SK-N-SH (cell line): ENCODE measurements at regions not wholly inside any gene's neighbourhood (a gene's known extent, or its start where the extent isn't known, plus 50 kb on each side); places are given as distances from the start of the nearest gene placed in this dataset.

ENCODE experiments used
- CTCF ChIA-PET: fragments of 300-600, 350-600 bp; formaldehyde crosslinking; extraction: SDS; loops from one replicate; lab custom pipeline; 2021; lab: Yijun Ruan, JAX
- POLR2A ChIA-PET: fragments of 350-600 bp; sonication (Branson Sonifier 250); formaldehyde crosslinking; extraction: SDS; loops from one replicate; lab custom pipeline; 2020; ENCODE audit warnings: antibody characterized with exemption, inconsistent platforms; lab: Yijun Ruan, JAX
- DNase-seq: peaks from one replicate; pipeline ENCODE4 v3.0.0; 2012
- H2AFZ ChIP-seq: fragments of 200-600 bp; sonication (generic); 2 replicates; pipeline ENCODE4 v1.8.1; 2016; ENCODE audit warnings: antibody characterized with exemption, mild to moderate bottlenecking, low read depth
- H3F3A ChIP-seq: fragments of 200-600 bp; sonication (generic); replicated peaks from 2 replicates; pipeline ENCODE3; 2016; ENCODE audit warnings: antibody characterized with exemption, mild to moderate bottlenecking; ENCODE audit not compliant: insufficient read depth
- H3K27ac ChIP-seq, 2 experiments: fragments of 200-500 bp in 1 of 2; fragments of 200-600 bp in 1 of 2; sonication (Bioruptor generic) in 1 of 2; sonication (generic), shearing (Covaris generic) in 1 of 2; 2 replicates each; pipeline versions ENCODE4 v1.5.1 to v1.6.1; 2014 to 2016; ENCODE audit warnings: low read depth in 2 of 2, inconsistent platforms in 1 of 2, low read length in 1 of 2, mild to moderate bottlenecking in 1 of 2, mixed read lengths in 1 of 2
- H3K27me3 ChIP-seq: fragments of 200-600 bp; sonication (generic), shearing (Covaris generic); 2 replicates; pipeline ENCODE4 v1.6.1; 2016; ENCODE audit warnings: mixed run types; ENCODE audit not compliant: insufficient read depth
- H3K36me3 ChIP-seq, 2 experiments: fragments of 200-500 bp in 1 of 2; fragments of 200-600 bp in 1 of 2; sonication (Bioruptor generic) in 1 of 2; sonication (generic) in 1 of 2; replicated peaks in 1 of 2; 2 replicates each; pipeline versions ENCODE3 to v1.5.1; 2014 to 2016; ENCODE audit warnings: low read length in 1 of 2, mild to moderate bottlenecking in 1 of 2; ENCODE audit not compliant: insufficient read depth in 2 of 2, control insufficient read depth in 1 of 2
- H3K4me1 ChIP-seq, 2 experiments: fragments of 200-500 bp in 1 of 2; fragments of 200-600 bp in 1 of 2; sonication (Bioruptor generic) in 1 of 2; sonication (generic), shearing (Covaris generic) in 1 of 2; 2 replicates each; pipeline versions ENCODE4 v1.5.1 to v1.6.1; 2014 to 2016; ENCODE audit warnings: low read depth in 1 of 2, low read length in 1 of 2, mixed run types in 1 of 2; ENCODE audit not compliant: insufficient read depth in 2 of 2, control insufficient read depth in 1 of 2
- H3K4me2 ChIP-seq: fragments of 200-600 bp; sonication (generic), shearing (Covaris generic); 2 replicates; pipeline ENCODE4 v1.6.1; 2017; ENCODE audit warnings: mixed run types
- H3K4me3 ChIP-seq, 2 experiments: fragments of 200-500 bp in 1 of 2; fragments of 200-600 bp in 1 of 2; sonication (Bioruptor generic) in 1 of 2; sonication (generic), shearing (Covaris generic) in 1 of 2; 2 replicates each; pipeline versions ENCODE4 v1.5.1 to v1.8.1; 2014 to 2016; ENCODE audit warnings: low read depth in 2 of 2, inconsistent platforms in 1 of 2, low read length in 1 of 2, mild to moderate bottlenecking in 1 of 2, mixed read lengths in 1 of 2, moderate library complexity in 1 of 2
- H3K79me2 ChIP-seq: fragments of 200-600 bp; sonication (generic); 2 replicates; pipeline ENCODE4 v1.8.1; 2017; ENCODE audit warnings: mild to moderate bottlenecking; ENCODE audit not compliant: insufficient read depth
- H3K9ac ChIP-seq: fragments of 200-600 bp; sonication (generic); 2 replicates; pipeline ENCODE4 v1.6.1; 2017; ENCODE audit warnings: mixed run types
- H3K9me2 ChIP-seq: fragments of 200-600 bp; sonication (generic); 2 replicates; pipeline ENCODE4 v1.6.1; 2017; ENCODE audit warnings: mixed run types
- H3K9me3 ChIP-seq: fragments of 200-600 bp; sonication (generic); 2 replicates; pipeline ENCODE4 v1.6.1; 2017; ENCODE audit warnings: mixed run types, mild to moderate bottlenecking, moderate library complexity
- H4K20me1 ChIP-seq: fragments of 200-600 bp; sonication (generic); 2 replicates; pipeline ENCODE4 v1.6.1; 2017; ENCODE audit warnings: mild to moderate bottlenecking, mixed run types; ENCODE audit not compliant: insufficient read depth
- CHD2 ChIP-seq: fragments of 150-350 bp; IDR thresholded peaks from 2 replicates; pipeline ENCODE4 v1.6.1; 2018; ENCODE audit warnings: low read length; ENCODE audit not compliant: partially characterized antibody
- ELF1 ChIP-seq: IDR thresholded peaks from 2 replicates; pipeline ENCODE4 v1.4.0; 2012
- EZH2phosphoT487 ChIP-seq: fragments of 200-600 bp; sonication (generic); IDR thresholded peaks from 2 replicates; pipeline ENCODE4 v1.6.1; 2017; ENCODE audit warnings: low read depth, mixed run types, mild to moderate bottlenecking, antibody characterized with exemption, moderate library complexity, borderline replicate concordance
- FOXJ3 ChIP-seq: sonication (generic); formaldehyde crosslinking; IDR thresholded peaks from 2 replicates; pipeline ENCODE4 v1.5.1; 2020; ENCODE audit warnings: mild to moderate bottlenecking, missing genetic modification reagents
- FOXM1 ChIP-seq: IDR thresholded peaks from 2 replicates; pipeline ENCODE4 v1.4.0; 2012; ENCODE audit warnings: low read depth, mild to moderate bottlenecking
- GABPA ChIP-seq: IDR thresholded peaks from 2 replicates; pipeline ENCODE4 v1.4.0; 2012; ENCODE audit warnings: low read depth, mild to moderate bottlenecking
- JUND ChIP-seq: IDR thresholded peaks from 2 replicates; pipeline ENCODE4 v1.4.0; 2012
- NFIC ChIP-seq: IDR thresholded peaks from 2 replicates; pipeline ENCODE4 v1.4.0; 2012; ENCODE audit warnings: borderline replicate concordance
- NRF1 ChIP-seq: IDR thresholded peaks from 2 replicates; pipeline ENCODE4 v1.6.1; 2012; ENCODE audit warnings: low read depth, mild to moderate bottlenecking, low read length
- POLR2AphosphoS5 ChIP-seq: IDR thresholded peaks from 2 replicates; pipeline ENCODE4 v1.6.1; 2012; ENCODE audit warnings: low read depth, low read length
- RAD21 ChIP-seq: IDR thresholded peaks from 2 replicates; pipeline ENCODE4 v1.6.1; 2012; ENCODE audit warnings: mild to moderate bottlenecking, low read length
- RXRA ChIP-seq: IDR thresholded peaks from 2 replicates; pipeline ENCODE4 v1.4.0; 2012; ENCODE audit warnings: low read depth, mild to moderate bottlenecking, borderline replicate concordance
- SIN3A ChIP-seq: IDR thresholded peaks from 2 replicates; pipeline ENCODE4 v1.6.1; 2012; ENCODE audit warnings: low read depth, mild to moderate bottlenecking, low read length, moderate library complexity, borderline replicate concordance
- SMC3 ChIP-seq: IDR thresholded peaks from 2 replicates; pipeline ENCODE4 v1.6.1; 2012; ENCODE audit warnings: low read depth, low read length, improper control_type of control experiment
- USF1 ChIP-seq: IDR thresholded peaks from 2 replicates; pipeline ENCODE4 v1.4.0; 2012; ENCODE audit warnings: low read depth, borderline replicate concordance
- USF2 ChIP-seq: fragments of 150-350 bp; IDR thresholded peaks from 2 replicates; pipeline ENCODE4 v1.6.1; 2017; ENCODE audit warnings: antibody characterized with exemption, low read length, low read depth, borderline replicate concordance
- ZBTB33 ChIP-seq: IDR thresholded peaks from 2 replicates; pipeline ENCODE4 v1.4.0; 2012; ENCODE audit warnings: low read depth, borderline replicate concordance
- WGBS: methylation state at CpG from one replicate; pipeline ENCODE4 v1.1.6; 2017; ENCODE audit warnings: low lambda C conversion rate; 5-methylcytosine and 5-hydroxymethylcytosine counted together
- TF ChIP-seq, protein P1 (sequence below): IDR thresholded peaks from 2 replicates; pipeline ENCODE4 v1.6.1; 2012; ENCODE audit warnings: mild to moderate bottlenecking, low read depth, low read length, moderate library complexity
- TF ChIP-seq, protein P2 (sequence below): IDR thresholded peaks from 2 replicates; pipeline ENCODE4; 2012
- TF ChIP-seq, protein P3 (sequence below): fragments of 200-600 bp; sonication (generic); IDR thresholded peaks from 2 replicates; pipeline ENCODE4 v1.6.1; 2017; ENCODE audit warnings: antibody characterized with exemption, mild to moderate bottlenecking, moderate library complexity

- H2AFZ ChIP-seq, result no peak overlapping the region
- no peaks in the 10 kb centered on the region for H3K4me1 ChIP-seq
- no peaks in the 10 kb centered on the region for H3K36me3 ChIP-seq
- no peak for TF ChIP-seq EZH2phosphoT487
- TF ChIP-seq, protein P1, sequence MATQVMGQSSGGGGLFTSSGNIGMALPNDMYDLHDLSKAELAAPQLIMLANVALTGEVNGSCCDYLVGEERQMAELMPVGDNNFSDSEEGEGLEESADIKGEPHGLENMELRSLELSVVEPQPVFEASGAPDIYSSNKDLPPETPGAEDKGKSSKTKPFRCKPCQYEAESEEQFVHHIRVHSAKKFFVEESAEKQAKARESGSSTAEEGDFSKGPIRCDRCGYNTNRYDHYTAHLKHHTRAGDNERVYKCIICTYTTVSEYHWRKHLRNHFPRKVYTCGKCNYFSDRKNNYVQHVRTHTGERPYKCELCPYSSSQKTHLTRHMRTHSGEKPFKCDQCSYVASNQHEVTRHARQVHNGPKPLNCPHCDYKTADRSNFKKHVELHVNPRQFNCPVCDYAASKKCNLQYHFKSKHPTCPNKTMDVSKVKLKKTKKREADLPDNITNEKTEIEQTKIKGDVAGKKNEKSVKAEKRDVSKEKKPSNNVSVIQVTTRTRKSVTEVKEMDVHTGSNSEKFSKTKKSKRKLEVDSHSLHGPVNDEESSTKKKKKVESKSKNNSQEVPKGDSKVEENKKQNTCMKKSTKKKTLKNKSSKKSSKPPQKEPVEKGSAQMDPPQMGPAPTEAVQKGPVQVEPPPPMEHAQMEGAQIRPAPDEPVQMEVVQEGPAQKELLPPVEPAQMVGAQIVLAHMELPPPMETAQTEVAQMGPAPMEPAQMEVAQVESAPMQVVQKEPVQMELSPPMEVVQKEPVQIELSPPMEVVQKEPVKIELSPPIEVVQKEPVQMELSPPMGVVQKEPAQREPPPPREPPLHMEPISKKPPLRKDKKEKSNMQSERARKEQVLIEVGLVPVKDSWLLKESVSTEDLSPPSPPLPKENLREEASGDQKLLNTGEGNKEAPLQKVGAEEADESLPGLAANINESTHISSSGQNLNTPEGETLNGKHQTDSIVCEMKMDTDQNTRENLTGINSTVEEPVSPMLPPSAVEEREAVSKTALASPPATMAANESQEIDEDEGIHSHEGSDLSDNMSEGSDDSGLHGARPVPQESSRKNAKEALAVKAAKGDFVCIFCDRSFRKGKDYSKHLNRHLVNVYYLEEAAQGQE, result no peak
- TF ChIP-seq RXRA, result no peak
- TF ChIP-seq USF1, result no peak
- TF ChIP-seq RAD21, result no peak
- TF ChIP-seq, protein P2, sequence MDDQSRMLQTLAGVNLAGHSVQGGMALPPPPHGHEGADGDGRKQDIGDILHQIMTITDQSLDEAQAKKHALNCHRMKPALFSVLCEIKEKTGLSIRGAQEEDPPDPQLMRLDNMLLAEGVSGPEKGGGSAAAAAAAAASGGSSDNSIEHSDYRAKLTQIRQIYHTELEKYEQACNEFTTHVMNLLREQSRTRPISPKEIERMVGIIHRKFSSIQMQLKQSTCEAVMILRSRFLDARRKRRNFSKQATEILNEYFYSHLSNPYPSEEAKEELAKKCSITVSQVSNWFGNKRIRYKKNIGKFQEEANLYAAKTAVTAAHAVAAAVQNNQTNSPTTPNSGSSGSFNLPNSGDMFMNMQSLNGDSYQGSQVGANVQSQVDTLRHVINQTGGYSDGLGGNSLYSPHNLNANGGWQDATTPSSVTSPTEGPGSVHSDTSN, result no peak
- no peak for TF ChIP-seq NFIC
- TF ChIP-seq POLR2AphosphoS5, result no peak
- TF ChIP-seq SMC3, result no peak
- no peak for TF ChIP-seq CHD2
- no peak for TF ChIP-seq ZBTB33
- TF ChIP-seq, protein P3, sequence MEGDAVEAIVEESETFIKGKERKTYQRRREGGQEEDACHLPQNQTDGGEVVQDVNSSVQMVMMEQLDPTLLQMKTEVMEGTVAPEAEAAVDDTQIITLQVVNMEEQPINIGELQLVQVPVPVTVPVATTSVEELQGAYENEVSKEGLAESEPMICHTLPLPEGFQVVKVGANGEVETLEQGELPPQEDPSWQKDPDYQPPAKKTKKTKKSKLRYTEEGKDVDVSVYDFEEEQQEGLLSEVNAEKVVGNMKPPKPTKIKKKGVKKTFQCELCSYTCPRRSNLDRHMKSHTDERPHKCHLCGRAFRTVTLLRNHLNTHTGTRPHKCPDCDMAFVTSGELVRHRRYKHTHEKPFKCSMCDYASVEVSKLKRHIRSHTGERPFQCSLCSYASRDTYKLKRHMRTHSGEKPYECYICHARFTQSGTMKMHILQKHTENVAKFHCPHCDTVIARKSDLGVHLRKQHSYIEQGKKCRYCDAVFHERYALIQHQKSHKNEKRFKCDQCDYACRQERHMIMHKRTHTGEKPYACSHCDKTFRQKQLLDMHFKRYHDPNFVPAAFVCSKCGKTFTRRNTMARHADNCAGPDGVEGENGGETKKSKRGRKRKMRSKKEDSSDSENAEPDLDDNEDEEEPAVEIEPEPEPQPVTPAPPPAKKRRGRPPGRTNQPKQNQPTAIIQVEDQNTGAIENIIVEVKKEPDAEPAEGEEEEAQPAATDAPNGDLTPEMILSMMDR, result no peak
- TF ChIP-seq ELF1, result no peak
- no peak for TF ChIP-seq NRF1
- no peak for TF ChIP-seq SIN3A
- no peak for TF ChIP-seq USF2
- TF ChIP-seq FOXM1, result no peak
- no peak for TF ChIP-seq GABPA
- TF ChIP-seq JUND, result no peak
- no peak for TF ChIP-seq FOXJ3 (CRISPR knock-in tag)
- TF ChIP-seq, all 33 proteins: peak for 0
- Histone ChIP-seq H3K27me3 (no peaks in the 10 kb centered on the region), H3F3A (no peaks in the 10 kb centered on the region), H3K27ac (no peak overlapping the region), H3K9me2 (no peaks in the 10 kb centered on the region), H3K9ac (no peak overlapping the region), H3K79me2 (no peaks in the 10 kb centered on the region), H4K20me1 (no peaks in the 10 kb centered on the region), H3K9me3 (no peaks in the 10 kb centered on the region), H3K4me2 (no peak overlapping the region), H3K4me3 (no peak overlapping the region)
- ChIA-PET POLR2A (no interaction called here), CTCF (interaction anchor here (1.0 kb wide), 1 partner anchor 16 kb away, joined by 3 read pairs; no protein-coding TSS in a partner anchor)
- WGBS, result 27% methylated on average over 2 of the region's 2 CpGs
- no peak for DNase-seq
These were observed 225.0 kb downstream of the AASDHPPT start for GRCh38 chr11:106302416-106302815.
